Stimulated activated CD4-positive, alpha-beta T cell treated with anti-CD3 and anti-CD28 coated beads, Interleukin-12 subunit alpha, Interleukin-12 subunit beta, amount 100 ng/mL, for 4 hours (primary cell): ENCODE measurements at regions not wholly inside any gene's neighbourhood (a gene's known extent, or its start where the extent isn't known, plus 50 kb on each side); places are given as distances from the start of the nearest gene placed in this dataset.
A peak's percentile ranks its signal among the peaks of the same experiment; 100 is the strongest.
"Not testable (repeated sequence)": the region's sequence is repeated elsewhere in the genome, so short reads cannot be mapped to it uniquely, and the experiment has no call there.

Experiments used
- DNase-seq: peaks from one replicate; pipeline ENCODE4 v3.0.0-alpha.2; 2020

DNA sequence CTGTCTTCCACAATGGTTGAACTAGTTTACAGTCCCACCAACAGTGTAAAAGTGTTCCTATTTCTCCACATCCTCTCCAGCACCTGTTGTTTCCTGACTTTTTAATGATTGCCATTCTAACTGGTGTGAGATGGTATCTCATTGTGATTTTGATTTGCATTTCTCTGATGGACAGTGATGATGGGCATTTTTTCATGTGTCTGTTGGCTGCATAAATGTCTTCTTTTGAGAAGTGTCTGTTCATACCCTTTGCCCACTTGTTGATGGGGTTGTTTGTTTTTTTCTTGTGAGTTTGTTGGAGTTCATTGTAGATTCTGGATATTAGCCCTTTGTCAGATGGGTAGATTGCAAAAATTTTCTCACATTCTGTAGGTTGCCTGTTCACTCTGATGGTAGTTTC lies 153.1 kb downstream of the ALX1 start:
- not testable (repeated sequence) for DNase-seq

DNA sequence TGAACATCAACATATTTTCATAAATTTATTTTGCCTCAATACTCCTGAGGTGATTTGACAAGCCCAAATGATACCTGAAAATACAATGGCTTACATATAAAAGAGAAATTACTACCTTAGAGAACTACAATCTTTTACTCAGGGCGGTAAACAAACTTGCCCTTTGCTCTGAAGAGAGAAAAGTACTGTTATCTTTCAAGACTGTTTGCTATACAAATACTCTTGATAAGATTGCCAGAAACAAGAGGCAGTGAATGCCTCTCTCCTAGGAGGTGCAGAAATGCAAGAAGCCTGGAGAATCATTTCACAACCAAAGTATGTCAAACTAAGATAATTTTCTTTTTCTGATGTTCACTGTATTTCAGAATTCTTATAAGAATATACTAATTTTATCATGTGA lies 160.3 kb downstream of the ALX1 start:
- no peak for DNase-seq

GRCh38 chr12:85441025-85441424 lies 161.0 kb downstream of the ALX1 start:
- DNase-seq, result no peak

DNA sequence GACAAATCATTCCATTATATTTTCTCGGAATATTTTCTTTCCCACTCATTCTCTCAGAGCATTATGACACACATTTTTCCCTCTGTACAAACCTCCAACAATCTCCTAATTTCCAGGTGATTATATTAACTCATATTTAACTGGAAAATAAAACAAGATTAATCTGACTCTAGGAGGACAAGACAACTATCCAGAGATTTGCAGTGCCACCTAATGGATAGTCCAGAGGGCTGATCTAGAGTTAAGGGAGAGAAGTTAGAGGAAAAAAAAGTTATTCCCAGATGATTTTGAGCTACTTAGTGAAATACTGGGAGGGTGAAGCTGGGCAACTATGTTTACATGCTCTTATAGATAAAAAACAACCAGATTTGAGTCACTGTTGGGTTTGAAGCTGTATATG lies 161.7 kb downstream of the ALX1 start:
- DNase-seq, result no peak

- DNase-seq, result no peak
Observed at GRCh38 chr12:85445060-85445938, 165.3 kb downstream of the ALX1 start.

DNA sequence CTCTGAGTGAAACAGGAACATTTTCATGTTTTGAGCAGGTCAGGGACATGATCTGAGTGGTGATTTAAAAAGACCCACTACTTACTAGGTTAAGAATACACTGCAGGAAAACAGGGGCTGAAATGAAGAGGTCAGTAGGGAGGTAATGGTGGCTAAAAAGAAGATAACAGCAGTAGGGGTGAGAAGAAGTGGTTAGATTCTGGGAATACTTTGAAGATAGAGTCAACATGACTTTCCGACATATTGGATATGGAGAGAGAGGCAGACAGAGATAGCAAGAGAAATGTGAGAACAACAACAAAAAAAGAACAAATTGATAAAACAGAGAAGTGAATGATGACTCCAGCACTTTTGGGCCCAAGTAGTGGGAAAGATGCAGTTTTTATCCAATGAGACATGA lies 168.0 kb downstream of the ALX1 start:
- DNase-seq, result no peak

GRCh38 chr12:85448548-85449139 lies 168.6 kb downstream of the ALX1 start:
- no peak for DNase-seq

DNA sequence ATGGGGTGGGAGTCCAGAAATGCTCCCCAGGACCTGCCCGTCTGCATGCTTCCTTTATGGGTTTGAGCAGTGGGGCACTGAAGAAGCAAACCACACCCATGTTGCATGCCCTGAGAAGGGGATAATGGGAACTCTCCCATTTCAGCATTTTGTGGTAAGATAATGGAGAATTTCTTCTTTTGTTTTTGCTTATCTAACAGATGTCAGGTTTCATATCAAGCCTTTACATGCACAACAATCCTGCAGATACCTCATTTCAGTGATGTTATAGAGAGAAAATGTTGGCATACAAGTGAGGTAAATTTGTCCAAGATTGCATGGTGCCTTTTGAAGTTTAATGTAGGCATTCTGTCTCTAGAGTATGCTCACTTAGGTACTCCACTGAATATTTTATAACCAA lies 177.0 kb downstream of the ALX1 start:
- no peak for DNase-seq

DNA sequence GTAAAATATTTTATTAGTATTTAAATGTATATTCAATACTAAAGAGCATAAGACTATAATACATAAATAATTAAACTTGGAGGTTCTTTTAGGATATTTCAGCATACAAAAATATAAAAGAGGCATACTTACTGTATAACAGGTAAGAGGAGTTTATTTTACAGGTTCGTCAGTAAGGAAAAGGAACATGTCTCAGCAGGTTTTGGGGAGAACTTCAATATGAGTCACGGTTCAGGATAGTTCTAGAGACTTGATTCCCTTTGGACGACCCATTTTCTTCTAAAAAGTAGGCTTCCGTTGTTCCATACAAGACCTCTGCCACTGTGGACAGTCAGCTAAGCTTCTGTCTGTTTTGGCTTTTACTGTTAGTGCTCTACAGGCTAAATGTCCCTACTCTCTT lies 181.1 kb downstream of the ALX1 start:
- DNase-seq, result no peak

DNA sequence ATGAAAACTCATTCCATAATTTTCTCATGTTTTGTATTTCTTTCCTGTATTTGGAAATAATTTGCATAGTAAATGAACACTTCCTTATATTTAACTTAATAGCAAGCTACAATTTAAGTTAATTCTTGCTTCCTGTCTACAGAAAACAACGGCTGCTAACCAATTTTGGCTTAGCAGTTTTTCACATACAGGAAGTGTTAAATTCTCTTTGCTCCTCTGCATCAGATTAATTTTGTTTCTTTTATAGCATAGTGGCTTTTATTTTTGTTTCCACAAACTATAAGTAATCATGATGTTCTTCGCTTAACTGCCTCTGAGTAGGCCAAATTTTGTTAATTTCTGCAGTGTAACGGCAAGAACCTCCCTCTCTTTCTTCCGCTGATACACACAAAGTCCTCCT lies 182.9 kb downstream of the ALX1 start:
- DNase-seq, result no peak

- DNase-seq, result no peak
Observed at GRCh38 chr12:85466890-85467289, 186.9 kb downstream of the ALX1 start.

GRCh38 chr12:85468356-85469157 lies 188.5 kb downstream of the ALX1 start:
- peak; percentile 10 for DNase-seq

DNA sequence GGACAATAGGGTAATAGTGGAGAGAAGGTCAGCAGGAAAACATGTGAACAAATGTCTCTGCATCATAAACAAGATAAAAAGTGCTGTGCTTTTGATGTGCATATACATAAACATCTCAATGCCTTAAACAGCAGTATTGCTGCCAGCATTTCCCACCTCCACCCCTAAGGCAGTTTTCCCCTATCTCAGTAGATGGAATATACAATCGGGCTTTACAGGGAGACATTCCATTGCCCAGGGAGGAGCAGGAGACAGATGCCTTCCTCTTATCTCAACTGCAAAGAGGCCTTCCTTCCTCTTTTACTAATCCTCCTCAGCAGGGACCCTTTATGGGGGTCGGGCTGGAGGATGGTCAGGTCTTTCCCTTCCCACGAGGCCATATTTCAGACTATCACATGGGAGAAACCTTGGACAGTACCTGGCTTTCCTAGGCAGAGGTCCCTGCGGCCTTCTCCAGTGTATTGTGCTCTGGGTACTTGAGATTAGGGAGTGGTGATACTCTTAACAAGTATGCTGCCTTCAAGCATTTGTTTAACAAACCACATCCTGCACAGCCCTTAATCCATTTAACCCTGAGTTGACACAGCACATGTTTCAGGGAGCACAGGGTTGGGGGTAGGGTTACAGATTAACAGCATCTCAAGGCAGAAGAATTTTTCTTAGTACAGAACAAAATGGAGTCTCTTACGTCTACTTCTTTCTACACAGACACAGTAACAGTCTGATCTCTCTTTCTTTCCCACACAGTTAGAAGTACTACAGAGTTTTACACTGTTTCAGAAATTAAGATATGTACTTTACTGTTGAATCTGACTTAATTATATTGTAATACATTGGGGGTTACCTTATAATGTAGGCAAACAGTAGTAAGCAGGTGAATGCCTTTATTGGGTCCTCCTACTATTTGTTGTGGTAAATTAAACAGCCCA lies 189.4 kb downstream of the ALX1 start:
- DNase-seq, result not testable (repeated sequence)

DNA sequence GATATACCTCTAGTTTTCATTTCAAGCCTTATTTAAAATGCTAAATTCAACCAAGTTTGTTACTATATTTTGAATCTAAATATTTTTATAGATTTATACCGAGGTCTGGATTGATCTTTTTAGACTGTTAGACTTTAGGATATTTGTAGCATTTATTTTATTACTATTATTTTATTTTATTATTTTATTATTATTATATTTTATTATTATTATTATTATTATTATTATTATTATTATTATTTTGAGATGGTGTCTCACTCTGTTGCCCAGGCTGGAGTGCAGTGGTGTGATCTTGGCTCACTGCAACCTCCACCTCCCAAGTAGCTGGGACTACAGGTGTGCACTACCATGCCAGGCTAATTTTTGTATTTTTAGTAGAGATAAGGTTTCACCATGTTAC lies 195.3 kb downstream of the ALX1 start:
- DNase-seq, result not testable (repeated sequence)

GRCh38 chr12:85476756-85477155 lies 196.7 kb downstream of the ALX1 start:
- no peak for DNase-seq

GRCh38 chr12:85484387-85484786 lies 204.4 kb downstream of the ALX1 start:
- DNase-seq, result no peak

DNA sequence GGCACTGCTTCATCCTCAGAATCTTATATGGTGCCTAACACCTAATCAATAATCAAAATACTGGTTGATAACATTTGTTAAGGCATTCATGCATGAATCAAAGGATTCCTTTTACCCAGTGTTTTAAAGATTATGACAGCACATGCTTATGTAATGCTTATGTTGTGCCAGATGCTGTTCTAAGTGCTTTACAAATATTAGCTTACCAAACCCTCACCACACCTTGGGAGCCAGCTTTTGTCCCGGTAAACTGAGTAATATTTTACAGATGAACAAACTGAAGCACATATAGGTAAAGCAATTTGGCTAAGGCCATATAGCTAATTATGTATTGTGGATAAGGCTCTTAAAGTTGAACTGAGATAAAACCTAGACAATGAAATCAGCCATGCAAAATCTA lies 209.2 kb downstream of the ALX1 start:
- no peak for DNase-seq

DNA sequence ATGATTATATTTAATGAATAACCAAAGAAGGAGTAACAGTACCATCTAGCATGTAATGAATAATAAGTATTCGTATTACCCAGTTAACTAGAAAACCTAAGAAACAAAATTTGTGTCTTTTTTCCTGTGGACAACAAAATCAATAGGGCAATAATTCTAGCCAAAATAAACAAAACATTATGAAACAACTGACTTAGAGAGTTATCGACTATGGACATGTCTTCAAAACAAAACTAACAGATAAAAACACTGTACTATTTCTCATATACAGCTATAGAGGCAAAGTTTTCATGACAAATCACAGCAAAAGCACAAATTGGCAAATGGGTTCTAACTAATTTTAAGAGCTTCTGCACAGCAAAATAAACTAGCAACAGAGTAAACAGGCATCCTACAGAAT lies 224.1 kb downstream of the ALX1 start:
- no peak for DNase-seq

DNA sequence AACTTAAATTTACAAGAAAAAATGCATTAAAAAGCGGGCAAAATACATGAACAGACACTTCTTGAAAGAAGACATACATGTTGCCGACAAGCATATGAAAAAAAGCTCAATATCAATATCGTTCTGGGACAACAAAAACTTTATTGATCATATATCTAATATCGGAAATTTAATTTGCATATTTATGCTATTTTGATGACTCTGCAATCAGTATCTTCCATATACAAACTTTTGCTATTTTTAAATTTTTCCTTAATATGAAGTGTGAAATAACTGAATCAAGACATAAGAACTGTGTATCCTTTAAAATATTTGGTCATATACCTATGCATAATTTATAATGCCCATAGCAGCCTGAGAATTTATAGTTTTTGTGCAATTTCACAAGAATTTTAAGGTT lies 224.6 kb downstream of the ALX1 start:
- DNase-seq, result no peak

- no peak for DNase-seq
Observed at GRCh38 chr12:85507456-85507855, 227.4 kb downstream of the ALX1 start.

- no peak for DNase-seq
Observed at GRCh38 chr12:85509081-85509856, 229.2 kb downstream of the ALX1 start.

DNA sequence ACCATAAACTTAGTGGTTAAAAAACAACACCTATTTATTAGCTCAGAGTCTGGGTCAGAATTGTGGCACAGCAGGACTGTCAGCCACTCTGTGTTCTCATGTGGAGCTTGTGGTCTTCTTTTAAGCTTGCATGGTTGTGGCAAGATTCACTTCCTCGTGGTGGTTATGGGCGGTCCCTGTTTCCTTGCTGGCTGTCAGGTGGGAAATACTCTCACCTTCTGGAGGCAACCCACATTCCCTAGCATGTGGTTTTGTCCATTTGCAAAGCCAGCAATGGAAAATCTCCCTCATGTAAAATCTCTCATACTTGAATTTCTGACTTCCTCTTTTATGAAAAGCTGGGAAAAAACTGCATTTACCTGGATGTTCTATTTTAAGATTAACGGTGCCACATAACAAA lies 229.8 kb downstream of the ALX1 start:
- no peak for DNase-seq
